ENCODE measurements at regions not wholly inside any gene's neighbourhood (a gene's known extent, or its start where the extent isn't known, plus 50 kb on each side); places are given as distances from the start of the nearest gene placed in this dataset.

- no peak for ATAC-seq (ENCODE audit: low read depth)
- in situ Hi-C loops (cut with MboI; ENCODE audit: low sequenced_read_pairs) (loop anchor here (25.0 kb wide), 1 partner anchor 1557 kb away; no protein-coding TSS in a partner anchor), intact Hi-C loops (cut with micrococcal nuclease) (no loop called here), dilution Hi-C loops (cut with HindIII; ENCODE audit: low sequenced_read_pairs, unreplicated experiment) (no loop called here)
- ChIA-PET POLR2A (ENCODE audit: unreplicated experiment) (no interaction called here), CTCF (no interaction called here)
- H4K8ac ChIP-seq (ENCODE audit: low read depth in 2 of 2, low read length in 2 of 2), result no peak overlapping the region
- no peak for TF ChIP-seq FOS (IDR thresholded peaks at IDR 0.05; ENCODE audit: low read depth, low read length)
- no peak for TF ChIP-seq ELK1 (IDR thresholded peaks at IDR 0.05; ENCODE audit: borderline replicate concordance, low read depth, low read length)
- H2BK120ac ChIP-seq (ENCODE audit: low read depth, low read length), result no peak overlapping the region
- no peak for DNase-seq
- no peak overlapping the region for H3K4me2 ChIP-seq (ENCODE audit: low read depth, low read length)
- H3K4me1 ChIP-seq (ENCODE audit: control insufficient read depth, insufficient read depth, low read length), result no peaks in the 10 kb centered on the region
- no peak overlapping the region for H4K5ac ChIP-seq (ENCODE audit: low read depth, low read length)
- H3K4ac ChIP-seq (ENCODE audit: low read depth, low read length), result no peak overlapping the region
- H3K4me3 ChIP-seq (ENCODE audit: insufficient read depth, low read depth, low read length), result no peak overlapping the region
- H3K9me3 ChIP-seq (ENCODE audit: control insufficient read depth, insufficient read depth, low read length), result 0 out of 2 replicates have a peak, but pooled peaks cover 3% of the 10 kb centered on the region
- no peaks in the 10 kb centered on the region for H3K79me1 ChIP-seq (ENCODE audit: low read depth in 1 of 2, low read length in 2 of 2)
- no peak overlapping the region for H3K18ac ChIP-seq (ENCODE audit: low read depth, low read length)
- no CpG with 5 or more reads among the region's 3 CpGs for WGBS, 2 experiments (ENCODE audit: extremely low coverage in 2 of 2, insufficient read length in 1 of 2)
- no peaks in the 10 kb centered on the region for H3K36me3 ChIP-seq (ENCODE audit: control insufficient read depth, insufficient read depth, low read length)
- H2AK5ac ChIP-seq (ENCODE audit: low read depth, low read length), result no peak overlapping the region
- no peaks in the 10 kb centered on the region for H3K9me1 ChIP-seq (ENCODE audit: insufficient read depth, low read length)
- H2AFZ ChIP-seq (replicated peaks; ENCODE audit: low read length, poor library complexity), result no peak overlapping the region
- H2BK5ac ChIP-seq (ENCODE audit: low read depth, low read length, poor library complexity, severe bottlenecking), result no peak overlapping the region
- no peak overlapping the region for H3K14ac ChIP-seq (replicated peaks; ENCODE audit: low read depth, low read length)
- no peaks in the 10 kb centered on the region for H4K20me1 ChIP-seq (ENCODE audit: insufficient read depth, low read length)
- no peak overlapping the region for H3K56ac ChIP-seq (ENCODE audit: extremely low read depth, insufficient read depth, low read length)
- H3K9ac ChIP-seq (ENCODE audit: low read depth, low read length), result no peak overlapping the region
- H2BK15ac ChIP-seq (ENCODE audit: low read depth, low read length), result no peak overlapping the region
- no peak overlapping the region for H4K91ac ChIP-seq (ENCODE audit: insufficient read depth, low read depth, low read length)
- no peak overlapping the region for H2BK20ac ChIP-seq (ENCODE audit: low read depth, low read length)
- no peaks in the 10 kb centered on the region for H3K27me3 ChIP-seq (ENCODE audit: control insufficient read depth, insufficient read depth, low read length)
- H3K23ac ChIP-seq (ENCODE audit: low read depth, low read length), result no peak overlapping the region
- no peak overlapping the region for H2AK9ac ChIP-seq (replicated peaks; ENCODE audit: low read depth, low read length, poor library complexity)
- no peak overlapping the region for H3K27ac ChIP-seq (ENCODE audit: insufficient read depth, low read length)
- BruUV-seq (replicated peaks), result no TSS peak
Observed at GRCh38 chr2:106629981-106630380, 142.8 kb downstream of the CD8B2 start.

All from IMR-90 (cell line).